Testis (tissue), 2 donors: ENCODE measurements at regions not wholly inside any gene's neighbourhood (a gene's known extent, or its start where the extent isn't known, plus 50 kb on each side); places are given as distances from the start of the nearest gene placed in this dataset.
"Not testable (repeated sequence)": the region's sequence is repeated elsewhere in the genome, so short reads cannot be mapped to it uniquely, and the experiment has no call there.

Source experiments
- DNase-seq: peaks from one replicate; pipeline ENCODE4 v3.0.0-alpha.2; 2019
- H3K27ac ChIP-seq, 2 donors: fragments of 200-600 bp; sonication (generic); one replicate each; pipeline ENCODE4 v1.5.1; 2019
- H3K27me3 ChIP-seq: fragments of 200-600 bp; sonication (generic); one replicate; pipeline ENCODE4 v1.5.1; 2019
- H3K36me3 ChIP-seq: fragments of 200-600 bp; sonication (generic); one replicate; pipeline ENCODE4 v1.5.1; 2017; ENCODE audit warnings: low read depth; ENCODE audit errors: missing control alignments
- H3K4me1 ChIP-seq: fragments of 200-600 bp; sonication (generic); one replicate; pipeline ENCODE4 v1.5.1; 2019
- H3K4me3 ChIP-seq, 2 donors: fragments of 200-600 bp; sonication (generic); one replicate each; pipeline ENCODE4 v1.5.1; 2017 to 2019
- H3K9me3 ChIP-seq: fragments of 200-600 bp; sonication (generic); one replicate; pipeline ENCODE4 v1.5.1; 2017
- CTCF ChIP-seq, 3 experiments: fragments of 450-650 bp in 2 of 3; fragments of 200-600 bp in 1 of 3; sonication (generic) in 1 of 3; IDR thresholded peaks; one replicate each; pipeline ENCODE4 v1.5.1; 2016 to 2019; ENCODE audit warnings: antibody characterized with exemption in 3 of 3, mild to moderate bottlenecking in 2 of 3, moderate library complexity in 1 of 3
- POLR2A ChIP-seq: fragments of 450-650 bp; IDR thresholded peaks from one replicate; pipeline ENCODE4 v1.6.1; 2017; ENCODE audit warnings: antibody characterized with exemption, mild to moderate bottlenecking, moderate library complexity
- WGBS, 2 donors: methylation state at CpG; one replicate each; pipeline ENCODE4 v1.1.5; 2018; 5-methylcytosine and 5-hydroxymethylcytosine counted together
- intact Hi-C: fragments of 100-400 bp; cut with DNase I; formaldehyde crosslinking; loops from one replicate; pipeline ENCODE4 v1.15.1; 2023; ENCODE audit warnings: low total_unique reads

DNA sequence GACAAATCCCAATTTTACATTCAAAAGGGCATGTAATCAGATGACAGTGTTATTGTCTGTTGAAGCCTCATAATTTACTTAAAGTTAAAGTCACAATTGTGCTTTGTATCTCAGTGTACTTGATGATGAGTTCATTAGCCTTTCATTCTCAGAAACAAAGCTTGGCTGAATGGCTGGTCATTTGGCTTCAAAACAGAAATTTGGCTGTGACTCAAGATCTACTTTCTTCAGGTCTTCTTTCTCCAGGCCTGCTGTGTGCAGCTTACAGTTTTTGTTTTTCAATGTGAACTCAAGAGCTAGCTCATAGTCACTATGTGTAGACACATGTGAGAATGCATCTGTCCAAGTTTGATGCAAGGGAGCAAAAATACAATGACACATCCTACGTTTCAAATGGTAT lies 2003.6 kb upstream of the WWC1 start:
- WGBS, 2 donors, result 63 to 74% methylated on average over 1 of the region's 1 CpG
- intact Hi-C loops, result no loop called here
- Histone ChIP-seq H3K36me3 (no peaks in the 10 kb centered on the region), H3K9me3 (no peaks in the 10 kb centered on the region), H3K4me1 (no peaks in the 10 kb centered on the region), H3K4me3 (no peak overlapping the region), H3K27ac (no peak overlapping the region), H3K27me3 (no peaks in the 10 kb centered on the region)
- TF ChIP-seq CTCF (IDR thresholded peaks at IDR 0.05), result no peak
- no peak for TF ChIP-seq POLR2A
- no peak for DNase-seq

GRCh38 chr5:166291800-166292199 lies 1999.6 kb upstream of the WWC1 start:
- H3K36me3 ChIP-seq, DNase-seq, H3K4me1 ChIP-seq, intact Hi-C loops, H3K27ac ChIP-seq, H3K9me3 ChIP-seq, H3K4me3 ChIP-seq, H3K27me3 ChIP-seq: not testable (repeated sequence)
- 73 to 84% methylated on average over 2 of the region's 2 CpGs for WGBS, 2 donors

GRCh38 chr5:166293892-166294291 lies 1997.6 kb upstream of the WWC1 start:
- 53 to 71% methylated on average over 5 of the region's 5 CpGs for WGBS, 2 donors
- DNase-seq, result no peak
- Histone ChIP-seq H3K9me3 (no peaks in the 10 kb centered on the region), H3K27me3 (no peaks in the 10 kb centered on the region), H3K4me1 (no peaks in the 10 kb centered on the region), H3K4me3 (no peak overlapping the region), H3K27ac (no peak overlapping the region), H3K36me3 (no peaks in the 10 kb centered on the region)
- TF ChIP-seq CTCF (IDR thresholded peaks at IDR 0.05) (no peak), POLR2A (no peak)
- intact Hi-C loops, result no loop called here

DNA sequence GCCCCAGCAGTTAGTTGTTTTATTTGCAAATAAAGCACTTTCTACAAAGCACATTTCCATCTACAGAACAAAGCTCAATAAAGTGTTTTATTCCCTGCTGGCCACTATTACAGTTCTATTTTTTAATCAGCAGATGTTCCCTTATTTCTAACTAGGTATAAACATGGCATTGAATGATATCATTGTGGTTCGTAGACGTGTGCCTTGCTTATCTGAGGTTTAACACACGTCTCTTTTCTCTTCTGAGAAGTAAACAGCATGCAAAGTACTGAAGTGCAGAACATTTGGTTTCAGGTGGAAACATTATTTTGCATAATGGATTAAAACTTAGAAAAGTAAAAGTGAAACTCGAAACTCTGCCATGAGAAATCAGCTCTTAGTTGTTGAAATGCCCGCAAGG lies 1989.3 kb upstream of the WWC1 start:
- TF ChIP-seq POLR2A, result no peak
- no peak for TF ChIP-seq CTCF (IDR thresholded peaks at IDR 0.05)
- Histone ChIP-seq H3K4me1 (no peaks in the 10 kb centered on the region), H3K9me3 (no peaks in the 10 kb centered on the region), H3K27ac (no peak overlapping the region), H3K4me3 (no peak overlapping the region), H3K27me3 (no peaks in the 10 kb centered on the region), H3K36me3 (no peaks in the 10 kb centered on the region)
- intact Hi-C loops, result no loop called here
- no peak for DNase-seq
- WGBS, 2 donors, result 45 to 47% methylated on average over 5 of the region's 5 CpGs

GRCh38 chr5:166317425-166317824 lies 1974.0 kb upstream of the WWC1 start:
- no peak overlapping the region for H3K27ac ChIP-seq
- no peaks in the 10 kb centered on the region for H3K4me1 ChIP-seq
- TF ChIP-seq POLR2A (no peak), CTCF (IDR thresholded peaks at IDR 0.05) (no peak)
- no peaks in the 10 kb centered on the region for H3K27me3 ChIP-seq
- no peaks in the 10 kb centered on the region for H3K36me3 ChIP-seq
- intact Hi-C loops, result no loop called here
- no peak for DNase-seq
- 66 to 76% methylated on average over 7 of the region's 7 CpGs for WGBS, 2 donors
- no peaks in the 10 kb centered on the region for H3K9me3 ChIP-seq
- H3K4me3 ChIP-seq, result no peak overlapping the region
